ENCODE measurements at regions not wholly inside any gene's neighbourhood (a gene's known extent, or its start where the extent isn't known, plus 50 kb on each side); places are given as distances from the start of the nearest gene placed in this dataset.
A peak's percentile ranks its signal among the peaks of the same experiment; 100 is the strongest.
"Not testable (repeated sequence)": the region's sequence is repeated elsewhere in the genome, so short reads cannot be mapped to it uniquely, and the experiment has no call there.

- no peak for DNase-seq
Observed at GRCh38 chr20:55515832-55516231, 489.5 kb downstream of the CBLN4 start.

DNA sequence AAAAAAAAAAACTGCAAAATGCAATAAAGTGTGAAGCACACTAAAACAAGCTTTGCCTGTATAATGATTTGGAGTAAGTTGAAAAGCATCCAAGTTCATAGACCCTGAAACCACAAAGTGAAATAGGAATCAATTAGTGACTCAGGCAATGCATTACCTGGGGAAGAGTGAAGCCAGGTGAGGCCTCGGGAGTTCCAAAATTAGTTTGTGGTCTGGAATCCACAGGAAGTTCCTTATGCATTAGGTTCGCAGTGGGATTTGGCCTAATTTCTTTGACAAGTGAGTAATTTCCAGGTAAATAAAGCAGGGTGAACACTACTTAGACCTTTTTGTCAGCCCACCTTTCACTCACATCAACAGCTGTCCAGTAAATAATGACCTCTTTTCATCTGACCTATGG, 490.8 kb downstream of the CBLN4 start:
- no peak for DNase-seq

- no peak for DNase-seq
Observed at GRCh38 chr20:55513954-55514353, 491.4 kb downstream of the CBLN4 start.

GRCh38 chr20:55500130-55500529, 505.2 kb downstream of the CBLN4 start:
- DNase-seq, result no peak

DNA sequence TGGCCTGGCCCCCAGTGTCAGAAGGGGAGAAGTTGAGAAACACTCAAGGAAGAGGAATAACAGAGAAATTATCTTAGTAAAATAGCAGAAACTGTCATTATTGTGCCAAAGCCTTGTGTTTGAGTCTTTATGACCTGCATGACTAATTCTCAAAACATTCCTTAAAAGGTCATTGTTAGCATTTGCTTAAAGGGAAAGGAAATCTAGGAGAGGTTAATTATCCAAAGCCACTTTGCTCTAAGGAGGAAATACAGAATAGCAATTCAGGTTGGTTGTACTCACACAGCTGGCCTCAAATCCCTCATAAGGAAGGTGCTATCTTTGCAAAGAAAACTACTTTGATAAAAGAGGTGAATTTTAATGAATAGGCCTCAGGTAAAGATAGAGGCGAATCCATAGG, 516.7 kb downstream of the CBLN4 start:
- no peak for DNase-seq

- DNase-seq, result no peak
Observed at GRCh38 chr20:55478724-55479450, 526.4 kb downstream of the CBLN4 start.

DNA sequence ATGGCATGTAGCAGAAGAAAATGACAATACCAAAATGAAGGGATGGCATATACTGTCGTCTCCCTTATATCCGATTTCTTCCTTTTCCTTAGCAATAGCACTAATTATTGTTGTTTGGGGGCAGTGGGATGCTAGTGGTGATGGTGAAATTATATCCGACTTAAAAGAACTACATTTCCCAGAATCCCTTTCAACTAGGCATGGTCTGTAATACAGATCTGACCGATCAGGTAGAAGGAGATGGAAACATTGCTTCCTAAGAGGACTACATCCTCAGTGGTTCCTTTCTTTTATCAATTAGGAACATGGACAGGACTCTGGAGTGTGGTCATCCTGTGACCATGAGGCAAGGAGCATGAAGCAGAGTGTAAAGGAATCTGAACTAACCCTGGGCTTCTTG, 532.6 kb downstream of the CBLN4 start:
- no peak for DNase-seq

GRCh38 chr20:55471052-55472006, 534.0 kb downstream of the CBLN4 start:
- no peak for DNase-seq

- no peak for DNase-seq
Observed at GRCh38 chr20:55469074-55469473, 536.2 kb downstream of the CBLN4 start.

- DNase-seq, result no peak
Observed at GRCh38 chr20:55461519-55461918, 543.8 kb downstream of the CBLN4 start.

DNA sequence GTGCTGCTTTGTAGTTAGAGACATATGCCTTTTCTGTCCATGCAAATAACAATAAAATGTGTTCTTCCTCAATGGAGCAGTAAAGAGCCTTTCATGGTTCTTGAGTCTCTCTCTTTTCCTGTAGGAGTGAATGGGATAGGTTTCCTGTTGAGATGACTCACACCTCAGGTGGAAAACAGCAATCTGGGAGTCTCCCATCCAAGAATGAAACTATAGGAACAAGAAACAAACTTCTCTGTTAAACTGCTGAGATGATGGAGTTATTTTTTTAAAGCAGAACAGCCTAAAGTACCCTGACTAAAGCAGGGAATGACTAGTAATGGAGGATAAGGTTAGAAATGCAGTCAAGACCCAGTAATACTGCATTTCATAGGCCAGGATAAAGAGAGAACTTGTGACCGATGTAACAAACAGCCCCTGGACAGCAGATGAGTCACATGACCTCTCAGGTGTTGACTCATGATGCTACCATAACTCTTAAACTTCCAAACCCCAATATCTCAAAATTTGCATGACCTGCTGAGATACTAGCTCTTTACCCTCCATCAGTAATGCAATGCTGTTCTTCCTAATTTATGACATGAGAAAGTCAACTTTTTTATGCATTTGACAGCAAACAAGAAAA, 548.9 kb downstream of the CBLN4 start:
- DNase-seq, result no peak

DNA sequence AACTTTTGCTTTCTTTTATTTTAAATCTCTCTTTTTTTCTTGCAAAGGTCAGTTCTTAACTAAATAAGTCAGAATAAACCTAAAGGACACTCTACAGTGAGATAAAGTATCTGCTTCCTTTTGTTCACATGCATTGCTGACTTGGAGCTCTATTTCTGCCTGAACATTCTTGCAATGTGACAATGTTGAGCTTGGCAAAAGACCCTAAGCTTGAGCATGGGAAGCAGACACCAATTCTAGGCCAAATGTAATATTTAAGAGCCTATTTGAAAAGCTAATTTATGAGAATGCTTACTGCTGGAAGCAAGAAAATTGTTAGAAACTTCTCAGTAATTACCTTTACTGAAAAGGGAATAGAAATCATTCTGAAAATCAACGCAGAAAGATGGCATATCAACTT, 556.2 kb downstream of the CBLN4 start:
- DNase-seq, result no peak

- no peak for DNase-seq
Observed at GRCh38 chr20:55446301-55446700, 559.0 kb downstream of the CBLN4 start.

DNA sequence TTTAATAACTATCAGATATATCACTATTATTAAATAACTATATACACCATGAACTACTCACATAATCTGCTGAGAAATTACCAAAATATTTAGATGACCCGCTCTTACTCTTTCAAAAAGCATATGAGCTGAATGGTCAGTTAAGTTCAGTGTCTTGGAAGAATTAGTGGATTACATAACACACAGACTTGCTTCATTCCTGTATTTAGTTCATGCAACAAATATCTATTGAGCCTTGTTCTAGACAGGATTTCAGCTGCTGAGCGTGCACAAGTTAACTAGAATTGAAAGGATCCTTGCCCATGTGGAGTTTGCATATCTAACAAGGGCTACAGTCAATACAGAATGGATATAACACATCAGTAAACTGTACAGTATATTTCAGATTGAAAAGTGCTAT, 566.2 kb downstream of the CBLN4 start:
- DNase-seq, result no peak

DNA sequence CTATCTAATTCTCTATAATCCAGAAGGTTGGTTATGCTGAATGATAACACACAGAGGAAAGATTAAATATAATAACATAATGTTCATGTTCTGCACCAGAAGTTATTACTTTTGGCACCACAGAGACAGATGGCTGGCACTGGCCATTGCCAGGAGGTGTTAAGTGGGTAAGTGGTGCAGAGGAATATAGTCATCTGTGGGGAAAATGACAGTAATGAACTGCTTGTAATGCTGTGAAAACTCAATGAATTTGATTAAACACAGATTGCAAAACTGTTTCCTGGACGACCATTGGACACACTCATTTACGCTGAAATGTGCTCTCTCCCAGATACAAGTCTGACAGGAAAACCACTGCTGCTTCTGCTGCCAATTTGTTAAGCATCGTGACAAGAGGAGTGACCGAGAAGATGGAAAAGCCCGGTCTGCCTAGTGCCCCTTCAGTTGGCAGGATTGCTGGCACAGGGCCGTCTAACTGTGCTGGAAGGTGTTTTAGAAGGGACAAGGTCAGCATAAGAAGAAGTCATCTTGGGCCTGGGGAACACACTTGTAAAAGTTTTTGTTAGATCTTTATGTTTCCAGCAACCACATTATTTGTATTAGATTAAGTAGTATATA, 567.4 kb downstream of the CBLN4 start:
- DNase-seq, result peak; percentile 85

GRCh38 chr20:55424968-55425367, 580.4 kb downstream of the CBLN4 start:
- DNase-seq, result no peak

DNA sequence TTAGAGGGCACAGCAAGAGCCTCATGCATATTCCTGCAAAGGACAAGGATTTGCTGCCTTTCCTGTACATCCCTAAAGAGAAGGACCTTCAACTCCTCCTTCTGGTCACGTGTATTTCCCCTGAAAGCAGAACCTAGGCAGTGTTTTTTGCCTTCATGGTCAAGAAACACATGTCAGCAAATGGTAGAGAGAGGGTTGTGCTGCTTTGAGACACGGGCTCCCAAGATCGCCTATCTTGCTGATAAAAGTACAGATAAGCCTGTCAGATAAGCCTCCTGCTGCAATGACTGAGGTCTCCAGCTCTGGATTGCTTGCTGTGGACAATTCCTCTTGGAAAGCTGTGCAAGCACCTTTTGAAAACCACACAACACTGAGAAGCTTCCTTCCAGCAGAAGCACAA, 580.8 kb downstream of the CBLN4 start:
- no peak for DNase-seq

DNA sequence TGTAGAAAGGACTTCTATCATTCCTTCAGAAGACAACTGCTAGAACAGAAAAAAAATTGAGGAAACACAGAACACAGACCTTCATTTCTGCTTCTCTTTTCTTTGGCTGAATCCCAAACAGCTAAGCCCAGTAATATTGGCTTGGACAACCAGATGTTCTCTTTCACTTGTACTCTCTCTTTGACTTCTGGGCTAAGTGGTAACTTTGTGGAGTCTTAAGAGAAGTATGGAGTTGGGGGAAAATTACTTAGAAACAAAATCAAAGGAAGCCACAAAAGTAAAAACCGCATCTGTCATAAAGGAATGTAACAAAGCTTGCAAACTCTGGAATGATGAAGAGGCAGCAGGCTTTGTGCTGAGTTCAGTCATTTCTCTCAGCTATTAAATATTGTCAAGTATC, 587.5 kb downstream of the CBLN4 start:
- no peak for DNase-seq

GRCh38 chr20:55415567-55416142, 589.7 kb downstream of the CBLN4 start:
- no peak for DNase-seq

- DNase-seq, result not testable (repeated sequence)
Observed at GRCh38 chr20:55412508-55412907, 592.8 kb downstream of the CBLN4 start.

GRCh38 chr20:55406891-55407290, 598.4 kb downstream of the CBLN4 start:
- no peak for DNase-seq

- no peak for DNase-seq
Observed at GRCh38 chr20:55394592-55394991, 610.7 kb downstream of the CBLN4 start.

DNA sequence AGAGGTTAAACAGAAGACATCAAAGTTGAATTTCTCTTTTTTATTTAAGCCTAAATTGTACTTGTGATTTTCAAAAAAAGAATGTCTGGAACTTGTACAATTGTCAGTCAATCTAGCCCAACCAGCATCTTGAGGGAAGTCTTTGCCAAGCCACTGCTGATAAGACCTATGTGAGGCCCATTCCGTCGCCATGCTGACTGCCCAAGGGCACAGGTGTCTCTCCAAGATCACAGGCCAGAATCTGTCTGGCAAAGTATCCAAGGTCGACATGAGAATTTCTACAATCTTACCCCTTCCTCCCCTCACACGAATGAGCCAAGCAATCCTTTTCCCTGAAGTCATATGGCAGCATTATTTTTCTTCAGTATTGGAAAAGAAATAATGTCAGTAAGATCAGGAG, 614.5 kb downstream of the CBLN4 start:
- DNase-seq, result no peak
